ENCODE measurements at regions not wholly inside any gene's neighbourhood (a gene's known extent, or its start where the extent isn't known, plus 50 kb on each side); places are given as distances from the start of the nearest gene placed in this dataset.
"Not testable (repeated sequence)": the region's sequence is repeated elsewhere in the genome, so short reads cannot be mapped to it uniquely, and the experiment has no call there.

DNA sequence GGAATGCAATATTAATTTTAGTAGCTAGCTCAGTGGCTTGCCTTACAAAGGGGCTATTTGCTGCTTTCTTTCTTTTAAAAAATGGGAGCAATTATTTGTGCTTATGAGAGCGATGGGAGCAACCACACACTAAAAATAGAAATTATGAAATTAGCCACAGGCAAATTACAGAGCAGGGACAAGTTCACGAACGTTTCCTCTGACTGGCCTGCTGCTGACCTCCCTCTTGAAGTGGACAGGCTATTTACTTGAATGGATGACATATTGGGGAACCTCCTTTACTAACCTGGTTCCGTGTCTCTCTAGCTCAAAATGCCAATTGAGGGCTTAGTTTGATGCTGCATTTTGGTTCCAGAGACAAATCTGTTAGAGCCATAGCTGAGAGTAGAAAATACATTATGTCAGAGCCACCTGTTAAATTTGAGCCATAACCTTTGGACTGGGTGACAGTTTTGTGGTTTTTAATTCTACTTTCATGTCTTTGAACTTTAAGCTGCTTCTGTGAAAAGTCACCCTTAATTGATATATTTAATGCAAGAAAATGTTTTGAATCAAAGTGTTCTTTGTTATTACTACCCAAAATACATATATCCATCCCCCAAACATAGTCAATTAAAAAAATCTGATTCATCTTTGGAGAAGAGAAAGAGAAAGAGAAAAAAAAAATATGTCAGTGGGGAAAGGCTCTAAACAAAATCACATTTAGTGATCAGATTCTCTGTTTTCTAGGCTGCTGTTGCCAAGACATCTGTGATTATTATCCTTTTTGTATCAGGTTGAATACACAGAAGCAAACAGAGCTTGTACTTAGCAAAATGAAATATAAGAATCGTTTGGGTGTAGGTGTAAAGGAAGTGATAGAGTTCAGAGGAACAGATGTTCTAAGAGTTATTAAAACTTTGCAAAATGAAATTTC is 351.9 kb downstream of the ADGRL2 start:
- DNase-seq: no peak

DNA sequence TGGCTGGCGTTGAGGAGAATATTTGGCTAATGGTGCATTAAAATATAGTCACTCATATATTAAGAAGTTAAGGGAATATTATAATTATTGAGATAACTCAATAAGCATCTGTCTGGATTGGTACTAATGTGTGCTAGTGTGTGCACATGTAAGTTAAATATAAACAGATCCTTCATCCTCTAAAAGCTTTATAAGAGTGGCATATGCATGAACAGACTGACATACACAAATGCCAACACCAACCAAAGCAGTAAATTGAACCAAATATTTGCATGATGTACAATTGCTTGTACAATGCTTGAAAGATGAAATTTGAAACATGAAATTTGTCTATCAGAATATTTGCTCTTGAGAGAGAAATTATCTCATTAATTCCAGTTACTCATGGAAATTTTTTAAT is 344.9 kb downstream of the ADGRL2 start:
- no peak for DNase-seq

DNA sequence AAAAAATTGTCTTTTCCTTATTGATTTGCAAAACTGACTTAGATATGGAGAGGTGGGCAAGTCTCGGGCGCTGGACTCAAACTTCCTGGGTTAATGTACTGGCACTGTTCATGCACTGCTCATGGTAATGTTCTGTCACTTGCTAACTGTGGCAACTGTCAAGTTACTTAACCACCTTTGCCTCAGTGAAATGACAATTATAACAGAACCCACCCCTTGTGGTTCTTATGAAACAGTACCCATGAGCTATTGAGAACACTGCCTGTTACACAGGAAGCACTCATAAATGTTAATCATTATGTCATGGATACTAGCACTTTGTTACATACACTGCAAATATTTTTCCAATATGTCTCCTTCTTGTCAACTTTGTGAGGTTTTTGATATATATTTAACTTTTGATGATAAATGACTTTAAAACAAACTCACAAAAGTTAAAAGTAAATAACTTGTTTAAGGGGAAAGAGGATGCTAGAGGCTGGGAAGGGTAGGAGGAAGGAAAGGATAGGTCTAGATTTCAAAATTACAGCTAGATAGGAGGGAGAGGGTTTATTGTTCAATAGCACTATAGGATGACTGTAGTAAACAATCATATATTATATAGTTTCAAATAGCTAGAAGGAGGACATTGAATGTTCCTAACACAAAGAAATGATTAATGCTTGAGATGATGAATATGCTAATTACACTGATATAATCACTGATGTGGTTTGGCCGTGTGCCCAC is 342.5 kb downstream of the ADGRL2 start:
- no peak for DNase-seq

DNA sequence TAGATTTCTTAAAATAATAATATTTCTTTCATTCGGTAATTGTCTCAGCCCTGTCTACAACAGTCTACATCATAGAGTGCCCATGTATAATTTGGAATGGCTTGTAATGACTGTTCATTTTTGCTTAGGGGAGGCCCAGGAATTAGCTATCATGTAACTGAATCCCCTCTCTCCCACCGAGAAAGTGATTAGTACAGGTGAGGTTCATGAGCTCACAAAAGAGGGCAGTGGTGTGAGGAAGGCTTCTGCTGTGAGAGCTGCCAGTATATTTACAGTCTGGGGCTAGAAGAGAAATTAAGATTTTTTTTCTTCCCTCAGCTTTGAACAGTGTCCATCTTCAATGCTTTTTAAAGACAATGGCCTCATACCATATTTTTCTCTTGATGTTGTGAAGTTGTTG is 340.7 kb downstream of the ADGRL2 start:
- no peak for DNase-seq

- DNase-seq: no peak
Observed at GRCh38 chr1:82139751-82140468, 339.2 kb downstream of the ADGRL2 start.

- not testable (repeated sequence) for DNase-seq
Observed at GRCh38 chr1:82136351-82136750, 335.6 kb downstream of the ADGRL2 start.

DNA sequence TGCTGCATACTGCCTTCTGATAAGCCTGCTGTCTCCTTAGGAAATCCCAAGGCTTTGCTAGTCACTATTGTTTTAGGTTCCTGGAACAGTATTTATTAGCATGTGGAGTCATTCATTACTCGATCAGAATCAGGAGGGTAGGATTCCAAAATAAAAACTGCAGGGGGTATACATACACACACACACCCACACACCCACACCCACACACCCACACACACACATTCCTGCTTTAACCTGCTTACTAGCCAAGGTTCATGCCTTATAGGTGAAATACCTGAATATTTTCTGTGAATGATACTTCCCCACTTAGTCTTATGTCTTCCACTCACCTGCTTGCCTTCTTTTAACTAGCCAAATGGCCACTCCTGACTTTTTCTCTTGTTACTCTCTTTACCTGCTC is 325.1 kb downstream of the ADGRL2 start:
- DNase-seq: no peak

GRCh38 chr1:82125119-82125518 is 324.4 kb downstream of the ADGRL2 start:
- no peak for DNase-seq

DNA sequence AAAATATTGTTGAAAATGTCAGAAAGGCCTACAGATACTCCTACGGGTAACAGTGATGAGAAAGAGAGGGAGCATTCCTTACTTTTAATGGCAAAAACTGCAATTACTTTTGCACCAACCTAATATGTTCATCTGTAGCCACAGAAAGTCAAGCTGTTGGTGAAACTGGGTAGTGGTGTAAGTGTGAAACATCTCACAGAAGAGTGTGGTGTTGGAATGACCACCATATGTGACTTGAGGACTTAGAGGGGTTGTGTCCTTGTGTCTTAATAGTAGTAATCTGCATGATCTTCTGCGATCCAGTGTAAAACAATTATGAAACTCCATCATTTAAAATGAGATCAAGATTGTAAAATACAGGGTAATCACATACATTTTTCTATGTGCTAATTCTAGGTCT is 320.7 kb downstream of the ADGRL2 start:
- DNase-seq: no peak

DNA sequence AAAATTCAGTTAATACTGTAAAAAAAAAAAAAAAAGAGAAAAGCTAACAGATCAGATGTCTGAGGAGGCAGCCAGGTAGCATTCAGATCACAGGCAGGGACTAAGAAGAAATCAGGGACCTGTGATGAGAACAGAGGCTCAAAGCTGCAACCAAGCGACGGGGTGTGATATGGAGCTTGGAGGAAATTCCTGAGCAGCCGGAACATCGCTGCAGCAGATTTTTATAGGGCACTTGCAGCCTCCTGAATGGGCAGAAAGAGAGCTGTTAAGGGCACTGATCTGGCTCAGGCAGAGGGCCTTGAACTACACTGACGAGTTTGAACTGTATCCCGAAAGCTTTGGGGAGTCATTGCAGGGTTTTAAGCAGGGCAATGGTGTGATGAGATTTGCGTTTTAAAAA is 315.4 kb downstream of the ADGRL2 start:
- no peak for DNase-seq

GRCh38 chr1:82114887-82115286 is 314.2 kb downstream of the ADGRL2 start:
- DNase-seq: no peak

GRCh38 chr1:82110366-82111254 is 309.9 kb downstream of the ADGRL2 start:
- no peak for DNase-seq

- DNase-seq: no peak
Observed at GRCh38 chr1:82108843-82109242, 308.1 kb downstream of the ADGRL2 start.

DNA sequence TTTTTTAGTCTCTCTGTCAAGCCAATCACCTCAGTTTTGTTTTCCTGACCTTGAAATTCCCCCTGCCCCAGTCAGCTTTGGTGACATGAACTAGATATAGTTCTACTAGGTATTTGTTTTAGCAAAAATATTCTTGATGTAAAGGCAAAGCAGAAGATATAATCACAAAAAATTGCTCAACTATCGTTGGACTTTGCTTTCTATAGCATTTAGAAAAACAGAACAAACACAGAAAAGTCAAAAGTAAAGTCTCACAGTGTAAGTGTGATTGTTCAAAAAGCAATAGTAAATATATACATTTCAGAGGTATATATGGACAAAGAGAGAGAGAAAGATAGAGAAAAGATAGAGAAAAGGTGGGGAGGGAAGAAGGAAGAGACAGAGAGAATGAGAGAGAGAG is 305.9 kb downstream of the ADGRL2 start:
- no peak for DNase-seq

DNA sequence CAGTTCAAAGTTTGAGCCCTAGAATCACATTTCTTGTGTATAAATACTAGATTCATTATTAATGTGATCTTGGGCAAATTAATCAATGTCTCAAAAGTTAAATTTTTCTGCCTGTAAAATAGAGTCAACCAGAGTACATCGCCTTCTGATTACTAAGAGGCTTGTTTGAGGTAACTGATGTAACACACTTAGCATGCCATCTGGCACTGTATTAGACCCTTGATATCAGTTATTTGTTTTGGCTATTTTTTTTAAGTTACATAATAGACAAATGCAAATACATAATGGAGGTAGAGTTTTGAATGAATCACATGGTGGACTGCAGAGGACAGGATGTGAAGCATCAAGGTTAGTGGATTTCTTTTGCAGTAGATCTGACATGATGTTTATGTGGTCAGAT is 298.4 kb downstream of the ADGRL2 start:
- no peak for DNase-seq

DNA sequence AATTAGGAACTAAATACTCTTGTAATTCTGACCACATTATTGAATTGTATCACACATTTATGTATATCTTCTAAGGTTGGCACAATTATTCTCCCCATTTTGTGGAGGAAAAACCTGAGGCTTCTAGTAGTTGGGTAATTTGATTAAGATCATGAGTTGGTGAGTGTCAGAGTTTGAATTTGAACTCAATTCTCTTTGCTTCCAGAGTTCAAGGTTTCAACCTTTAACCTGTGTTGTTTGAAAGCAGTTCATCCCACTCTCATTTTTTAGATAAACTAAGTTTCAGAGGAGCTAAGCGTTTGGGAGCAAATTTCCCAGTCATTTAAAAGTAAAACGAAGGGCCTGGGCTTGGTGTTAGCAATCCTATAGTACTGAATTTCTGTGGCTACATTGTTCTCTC is 293.4 kb downstream of the ADGRL2 start:
- no peak for DNase-seq

GRCh38 chr1:82091729-82092128 is 291.0 kb downstream of the ADGRL2 start:
- no peak for DNase-seq

- no peak for DNase-seq
Observed at GRCh38 chr1:82091265-82091664, 290.5 kb downstream of the ADGRL2 start.

GRCh38 chr1:82090104-82090503 is 289.4 kb downstream of the ADGRL2 start:
- no peak for DNase-seq

DNA sequence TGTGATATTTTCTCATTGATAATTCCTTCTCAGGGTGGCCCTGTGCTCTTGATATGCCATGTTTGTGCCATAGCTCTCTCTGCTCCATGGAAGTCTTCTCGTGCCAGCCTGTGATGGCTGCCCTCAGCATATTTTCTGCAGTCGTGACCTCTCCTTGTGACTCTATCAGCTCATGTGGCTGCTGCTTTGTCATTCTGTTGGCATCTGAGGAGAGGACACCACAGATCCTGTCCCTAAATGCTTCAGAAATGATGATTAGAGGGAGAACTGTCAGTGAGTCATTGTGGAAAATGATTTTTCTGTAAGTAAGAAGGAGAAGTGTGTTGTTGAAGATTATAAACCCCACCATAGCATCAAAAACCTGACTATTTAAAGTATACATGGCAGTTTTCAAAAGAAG is 286.0 kb downstream of the ADGRL2 start:
- DNase-seq: no peak

GRCh38 chr1:82079607-82080006 is 278.9 kb downstream of the ADGRL2 start:
- DNase-seq: no peak

GRCh38 chr1:82073659-82074058 is 272.9 kb downstream of the ADGRL2 start:
- no peak for DNase-seq

DNA sequence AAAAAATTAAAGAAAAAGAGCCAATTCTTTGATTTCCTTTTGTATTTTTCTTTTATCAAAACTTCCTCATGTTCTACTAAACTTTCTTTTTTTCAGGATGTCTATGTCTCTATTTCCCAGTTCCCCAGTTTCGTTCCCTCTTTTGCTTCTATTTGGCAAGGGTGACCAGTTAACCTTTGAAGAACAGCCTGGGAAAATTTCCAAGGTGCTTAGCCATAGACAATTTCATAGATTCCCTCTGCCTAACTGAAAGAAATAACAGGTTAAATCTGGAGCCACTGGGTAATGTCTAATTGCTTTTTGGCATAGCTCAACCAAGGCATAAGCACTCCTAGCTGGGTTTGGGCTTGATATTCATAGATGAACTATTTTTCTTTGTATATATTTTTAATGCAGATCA is 272.3 kb downstream of the ADGRL2 start:
- no peak for DNase-seq

Data from NK-92 treated with Interleukin-12 subunit alpha and Interleukin-12 subunit beta, amount 100 ng/mL, for 24 hours (cell line).